Esophagus muscularis mucosa (tissue), 4 donors: ENCODE measurements at regions not wholly inside any gene's neighbourhood (a gene's known extent, or its start where the extent isn't known, plus 50 kb on each side); places are given as distances from the start of the nearest gene placed in this dataset.

Experiments
- DNase-seq: peaks from one replicate; pipeline ENCODE4 v3.0.0-alpha.2; 2017; ENCODE audit errors: extremely low spot score
- H3K27ac ChIP-seq, 4 donors: fragments of 200-600 bp; sonication (generic); replicated peaks in 1 of 4; 1 replicate in 3 of 4; 2 replicates in 1 of 4; pipeline ENCODE4 v1.5.1; 2016 to 2019; ENCODE audit warnings: mild to moderate bottlenecking in 1 of 4
- H3K27me3 ChIP-seq, 4 donors: fragments of 200-600 bp; sonication (generic); one replicate each; pipeline versions ENCODE4 v1.5.1 to v1.6.0; 2016 to 2019
- H3K36me3 ChIP-seq, 4 donors: fragments of 200-600 bp; sonication (generic); one replicate each; pipeline ENCODE4 v1.5.1; 2016 to 2019
- H3K4me1 ChIP-seq, 4 donors: fragments of 200-600 bp; sonication (generic); one replicate each; pipeline ENCODE4 v1.5.1; 2016 to 2019
- H3K4me3 ChIP-seq, 4 donors: fragments of 200-600 bp; sonication (generic); 1 replicate in 2 of 4; 2 replicates in 2 of 4; pipeline ENCODE4 v1.5.1; 2016 to 2019; ENCODE audit warnings: mild to moderate bottlenecking in 4 of 4, moderate library complexity in 1 of 4
- H3K9me3 ChIP-seq, 4 donors: fragments of 200-600 bp; sonication (generic); 1 replicate in 3 of 4; 2 replicates in 1 of 4; pipeline ENCODE4 v1.5.1; 2016 to 2019
- EP300 ChIP-seq: sonication (generic); formaldehyde crosslinking; IDR thresholded peaks from one replicate; pipeline ENCODE4 v1.6.1; 2017; ENCODE audit warnings: antibody characterized with exemption
- POLR2A ChIP-seq: fragments of 450-650 bp; IDR thresholded peaks from one replicate; pipeline ENCODE4 v1.6.1; 2017; ENCODE audit warnings: antibody characterized with exemption, moderate library complexity, mild to moderate bottlenecking, low read depth
- POLR2AphosphoS5 ChIP-seq, 2 donors: sonication (generic); formaldehyde crosslinking; IDR thresholded peaks; one replicate each; pipeline ENCODE4 v1.6.1; 2017; ENCODE audit warnings: antibody characterized with exemption in 2 of 2
- WGBS: methylation state at CpG from one replicate; pipeline ENCODE4 v1.1.5; 2018; 5-methylcytosine and 5-hydroxymethylcytosine counted together
- intact Hi-C: fragments of 100-400 bp; cut with DNase I; formaldehyde crosslinking; loops from one replicate; pipeline ENCODE4 v1.15.1; 2023
- TF ChIP-seq, protein P1 (sequence below), 3 experiments: fragments of 200-600 bp in 2 of 3; fragments of 450-650 bp in 1 of 3; sonication (generic) in 2 of 3; IDR thresholded peaks; one replicate each; pipeline ENCODE4 v1.5.1; 2017 to 2019; ENCODE audit warnings: antibody characterized with exemption in 3 of 3, mild to moderate bottlenecking in 2 of 3, moderate library complexity in 1 of 3

DNA sequence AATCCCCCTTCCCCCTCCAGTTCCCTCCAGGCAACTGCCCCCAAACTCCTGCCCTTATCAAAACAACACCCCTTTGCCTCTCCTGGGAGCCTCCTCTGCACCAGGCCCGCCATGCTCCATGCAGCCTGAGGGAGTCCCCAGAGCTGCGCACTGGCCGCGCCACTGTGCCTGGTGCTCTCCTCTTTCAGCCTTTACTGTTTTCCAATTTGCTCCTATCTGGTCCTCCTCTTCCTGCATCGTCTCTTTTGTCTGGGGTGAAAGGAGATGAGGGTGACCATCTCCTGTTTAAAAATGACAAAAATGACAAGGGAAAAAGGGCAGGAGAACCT is 165.8 kb upstream of the ADCY1 start:
- H3K9me3 ChIP-seq, result peaks cover 0 to 25% (median 14%) of the 10 kb centered on the region in 4 donors
- no peak overlapping the region for H3K4me3 ChIP-seq
- intact Hi-C loops, result no loop called here
- 94% methylated on average over 5 of the region's 5 CpGs for WGBS
- DNase-seq, result no peak
- H3K27me3 ChIP-seq, result no peaks in the 10 kb centered on the region
- H3K36me3 ChIP-seq, result no peaks in the 10 kb centered on the region
- TF ChIP-seq, protein P1, sequence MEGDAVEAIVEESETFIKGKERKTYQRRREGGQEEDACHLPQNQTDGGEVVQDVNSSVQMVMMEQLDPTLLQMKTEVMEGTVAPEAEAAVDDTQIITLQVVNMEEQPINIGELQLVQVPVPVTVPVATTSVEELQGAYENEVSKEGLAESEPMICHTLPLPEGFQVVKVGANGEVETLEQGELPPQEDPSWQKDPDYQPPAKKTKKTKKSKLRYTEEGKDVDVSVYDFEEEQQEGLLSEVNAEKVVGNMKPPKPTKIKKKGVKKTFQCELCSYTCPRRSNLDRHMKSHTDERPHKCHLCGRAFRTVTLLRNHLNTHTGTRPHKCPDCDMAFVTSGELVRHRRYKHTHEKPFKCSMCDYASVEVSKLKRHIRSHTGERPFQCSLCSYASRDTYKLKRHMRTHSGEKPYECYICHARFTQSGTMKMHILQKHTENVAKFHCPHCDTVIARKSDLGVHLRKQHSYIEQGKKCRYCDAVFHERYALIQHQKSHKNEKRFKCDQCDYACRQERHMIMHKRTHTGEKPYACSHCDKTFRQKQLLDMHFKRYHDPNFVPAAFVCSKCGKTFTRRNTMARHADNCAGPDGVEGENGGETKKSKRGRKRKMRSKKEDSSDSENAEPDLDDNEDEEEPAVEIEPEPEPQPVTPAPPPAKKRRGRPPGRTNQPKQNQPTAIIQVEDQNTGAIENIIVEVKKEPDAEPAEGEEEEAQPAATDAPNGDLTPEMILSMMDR (IDR thresholded peaks at IDR 0.05), result no peak
- TF ChIP-seq EP300, result no peak
- no peak for TF ChIP-seq POLR2A
- no peak for TF ChIP-seq POLR2AphosphoS5 (IDR thresholded peaks at IDR 0.05)
- H3K4me1 ChIP-seq, result no peaks in the 10 kb centered on the region
- no peak overlapping the region for H3K27ac ChIP-seq

DNA sequence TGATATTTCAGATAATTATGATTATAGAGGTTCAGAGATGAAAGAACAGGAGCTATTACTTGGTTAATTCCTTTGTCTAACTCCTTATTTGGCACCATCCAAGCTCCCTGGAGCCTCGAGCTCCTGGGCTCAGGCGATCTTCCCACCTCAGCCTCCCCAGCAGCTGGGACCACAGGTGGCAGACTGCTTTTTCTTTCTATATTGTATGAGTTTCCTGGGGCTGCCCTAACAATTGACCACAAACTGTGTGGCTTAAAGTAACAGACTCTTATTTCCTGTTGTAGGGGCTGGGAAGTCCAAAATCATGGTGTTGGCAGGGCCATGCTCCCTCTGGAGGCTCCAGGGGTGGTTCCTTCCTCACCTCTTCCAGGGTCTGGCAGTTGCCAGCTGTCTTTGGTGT is 163.3 kb upstream of the ADCY1 start:
- TF ChIP-seq EP300 (no peak), POLR2A (no peak)
- TF ChIP-seq, protein P1 (IDR thresholded peaks at IDR 0.05), result no peak
- intact Hi-C loops, result no loop called here
- Histone ChIP-seq H3K27me3 (no peaks in the 10 kb centered on the region), H3K27ac (no peak overlapping the region), H3K9me3 (peaks cover 0 to 19% (median 5%) of the 10 kb centered on the region in 4 donors), H3K4me1 (no peaks in the 10 kb centered on the region), H3K4me3 (no peak overlapping the region), H3K36me3 (no peaks in the 10 kb centered on the region)
- DNase-seq, result peak; percentile 55
- 79% methylated on average over 2 of the region's 2 CpGs for WGBS

DNA sequence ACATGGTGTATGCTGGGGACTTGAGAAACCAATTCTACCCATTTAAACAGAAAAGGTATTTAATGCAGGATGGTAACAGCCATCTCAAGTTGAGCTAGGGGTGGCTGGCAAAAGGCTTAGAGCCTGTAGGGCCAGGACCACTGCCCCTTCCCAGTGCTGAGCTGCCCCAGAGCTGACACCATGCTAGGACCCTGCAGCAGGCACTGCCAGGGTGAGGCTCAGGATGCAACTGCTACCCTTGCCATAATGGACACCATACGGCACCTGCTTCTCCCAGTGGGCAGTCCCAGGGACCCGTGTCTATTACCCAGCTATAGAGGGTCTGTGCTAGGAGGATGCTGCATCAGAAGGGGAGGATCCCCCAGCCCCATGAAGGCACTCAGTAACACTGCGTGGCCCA is 160.7 kb upstream of the ADCY1 start:
- 100% methylated on average over 1 of the region's 3 CpGs for WGBS
- intact Hi-C loops, result no loop called here
- DNase-seq, result peak; percentile 68
- TF ChIP-seq POLR2AphosphoS5 (IDR thresholded peaks at IDR 0.05), result no peak
- TF ChIP-seq, protein P1 (IDR thresholded peaks at IDR 0.05), result no peak
- TF ChIP-seq EP300, result no peak
- TF ChIP-seq POLR2A, result no peak
- no peaks in the 10 kb centered on the region for H3K27me3 ChIP-seq
- H3K36me3 ChIP-seq, result no peaks in the 10 kb centered on the region
- no peaks in the 10 kb centered on the region for H3K4me1 ChIP-seq
- no peak overlapping the region for H3K4me3 ChIP-seq
- H3K9me3 ChIP-seq, result peaks cover 0 to 19% (median 5%) of the 10 kb centered on the region in 4 donors
- no peak overlapping the region for H3K27ac ChIP-seq

DNA sequence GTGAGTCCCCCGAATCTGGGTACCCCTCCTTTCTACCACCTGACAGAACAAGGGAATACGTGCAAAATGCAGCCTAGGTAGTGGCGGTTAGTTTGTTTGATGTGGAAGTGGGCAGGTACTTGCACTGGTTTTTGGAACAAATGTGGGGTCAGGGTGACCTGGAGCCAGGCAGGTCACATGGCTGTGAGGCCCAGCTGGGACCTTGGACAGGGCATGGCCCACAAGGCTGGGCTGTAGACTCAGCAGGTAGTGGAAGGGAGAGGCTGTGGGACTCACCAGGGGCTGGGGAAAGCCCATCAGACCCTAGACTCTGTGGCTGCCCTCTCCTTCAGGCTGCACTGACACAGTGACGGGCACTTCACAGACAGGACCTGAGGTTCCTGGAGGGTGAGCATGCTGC is 159.9 kb upstream of the ADCY1 start:
- 82% methylated on average over 4 of the region's 4 CpGs for WGBS
- peak; percentile 82 for DNase-seq
- no peak for TF ChIP-seq EP300
- no peak for TF ChIP-seq POLR2AphosphoS5 (IDR thresholded peaks at IDR 0.05)
- TF ChIP-seq, protein P1 (IDR thresholded peaks at IDR 0.05), result no peak

DNA sequence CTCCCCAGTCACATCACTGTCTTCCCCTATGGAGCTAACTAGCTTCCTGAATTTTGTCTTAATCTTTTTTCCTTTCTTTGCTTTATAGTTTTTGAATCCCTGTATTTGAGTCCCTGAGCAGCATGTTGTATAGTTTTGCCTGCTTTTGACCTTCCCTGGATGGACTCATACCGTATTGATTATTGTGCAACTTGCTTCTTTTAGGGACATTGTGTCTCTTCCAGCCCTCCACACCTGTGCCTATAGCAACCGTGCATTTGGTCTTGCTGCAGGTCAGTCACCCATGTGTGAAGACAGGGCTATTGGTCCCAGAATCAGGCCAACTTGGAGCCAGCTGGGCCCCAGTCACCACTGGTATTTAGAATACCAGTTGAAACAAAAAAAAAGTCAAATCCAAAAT is 158.9 kb upstream of the ADCY1 start:
- no peak overlapping the region for H3K27ac ChIP-seq
- peaks cover 0 to 18% (median 5%) of the 10 kb centered on the region in 4 donors for H3K9me3 ChIP-seq
- no peak for DNase-seq
- TF ChIP-seq, protein P1 (IDR thresholded peaks at IDR 0.05), result no peak
- TF ChIP-seq POLR2AphosphoS5 (IDR thresholded peaks at IDR 0.05) (no peak), EP300 (no peak), POLR2A (no peak)
- H3K27me3 ChIP-seq, result no peaks in the 10 kb centered on the region
- no peaks in the 10 kb centered on the region for H3K4me1 ChIP-seq
- no peaks in the 10 kb centered on the region for H3K36me3 ChIP-seq
- intact Hi-C loops, result no loop called here
- 87% methylated on average over 2 of the region's 2 CpGs for WGBS
- no peak overlapping the region for H3K4me3 ChIP-seq

More for the DNA sequence above, 159.9 kb upstream of the ADCY1 start:
- no peaks in the 10 kb centered on the region for H3K36me3 ChIP-seq
- H3K4me3 ChIP-seq, result no peak overlapping the region
- no peaks in the 10 kb centered on the region for H3K27me3 ChIP-seq
- peaks cover 0 to 19% (median 5%) of the 10 kb centered on the region in 4 donors for H3K9me3 ChIP-seq
- no peak overlapping the region for H3K27ac ChIP-seq
- intact Hi-C loops, result no loop called here
- H3K4me1 ChIP-seq, result no peaks in the 10 kb centered on the region
